ENCODE measurements at regions not wholly inside any gene's neighbourhood (a gene's known extent, or its start where the extent isn't known, plus 50 kb on each side); places are given as distances from the start of the nearest gene placed in this dataset.

- no peak overlapping the region for H3K4ac ChIP-seq (ENCODE audit: low read depth, low read length)
- no peaks in the 10 kb centered on the region for H3K27me3 ChIP-seq (ENCODE audit: insufficient read depth, low read length)
- H3K4me2 ChIP-seq (ENCODE audit: insufficient read depth, insufficient read length, low read length) = no peak overlapping the region
- DNase-seq = no peak
- H2BK120ac ChIP-seq (ENCODE audit: low read depth, low read length, poor library complexity, severe bottlenecking) = no peak overlapping the region
- no peak overlapping the region for H4K91ac ChIP-seq (ENCODE audit: insufficient read length, low read depth, low read length)
- H4K20me1 ChIP-seq (ENCODE audit: control insufficient read depth, insufficient read depth, insufficient read length) = no peaks in the 10 kb centered on the region
- Mint-ChIP-seq H3K27me3 (ENCODE audit: low read depth) (no peaks in the 10 kb centered on the region), H3K36me3 (ENCODE audit: insufficient read depth in 1 of 3, low read depth in 3 of 3) (peaks cover 8 to 12% (median 9%) of the 10 kb centered on the region in 3 experiments; a peak in 5 of 7 replicates), H3K4me1 (no peaks in the 10 kb centered on the region), H3K27ac (no peak overlapping the region), H3K9me3 (peaks cover 13 to 17% of the 10 kb centered on the region in 2 experiments), H3K4me3 (no peak overlapping the region)
- H3K18ac ChIP-seq (ENCODE audit: insufficient read length, low read depth, low read length) = no peak overlapping the region
- no peak overlapping the region for H4K5ac ChIP-seq (ENCODE audit: insufficient read length, low read depth, low read length)
- no peak overlapping the region for H2AFZ ChIP-seq (ENCODE audit: low read length)
- H3K9me3 ChIP-seq (ENCODE audit: control insufficient read depth, low read depth, low read length) = peaks cover 9% of the 10 kb centered on the region
- H2BK12ac ChIP-seq (ENCODE audit: insufficient read length, low read depth, low read length) = no peak overlapping the region
- H3K79me2 ChIP-seq (ENCODE audit: insufficient read depth, low read length) = no peaks in the 10 kb centered on the region
- no peak overlapping the region for H2AK5ac ChIP-seq (ENCODE audit: insufficient read length, low read length)
- H3K4me1 ChIP-seq (ENCODE audit: insufficient read depth, low read length) = no peaks in the 10 kb centered on the region
- no CpG with 5 or more reads among the region's 6 CpGs for WGBS (ENCODE audit: extremely low coverage, insufficient read length, low lambda C conversion rate)
- no peaks in the 10 kb centered on the region for H3K79me1 ChIP-seq (ENCODE audit: insufficient read depth, low read depth, low read length, poor library complexity, severe bottlenecking)
- H3K56ac ChIP-seq (ENCODE audit: insufficient read length, low read depth, low read length) = no peak overlapping the region
- no peak overlapping the region for H4K8ac ChIP-seq (replicated peaks; ENCODE audit: insufficient read length, low read depth, low read length)
- H2BK15ac ChIP-seq (ENCODE audit: low read depth, low read length) = no peak overlapping the region
- no peak overlapping the region for H3K23ac ChIP-seq (ENCODE audit: insufficient read length, low read depth, low read length)
- H2BK20ac ChIP-seq (ENCODE audit: low read depth, low read length, poor library complexity, severe bottlenecking) = no peak overlapping the region
- H3K27ac ChIP-seq (ENCODE audit: insufficient read length, low read depth, low read length) = no peak overlapping the region
- no peak overlapping the region for H3K14ac ChIP-seq (ENCODE audit: insufficient read depth, low read length)
- H3K9ac ChIP-seq (ENCODE audit: extremely low read depth, insufficient read length, low read length) = no peak overlapping the region
- no peak overlapping the region for H3T11ph ChIP-seq (ENCODE audit: low read length)
- no peak overlapping the region for H2BK5ac ChIP-seq (ENCODE audit: insufficient read length, low read length)
- TF ChIP-seq, protein P1, sequence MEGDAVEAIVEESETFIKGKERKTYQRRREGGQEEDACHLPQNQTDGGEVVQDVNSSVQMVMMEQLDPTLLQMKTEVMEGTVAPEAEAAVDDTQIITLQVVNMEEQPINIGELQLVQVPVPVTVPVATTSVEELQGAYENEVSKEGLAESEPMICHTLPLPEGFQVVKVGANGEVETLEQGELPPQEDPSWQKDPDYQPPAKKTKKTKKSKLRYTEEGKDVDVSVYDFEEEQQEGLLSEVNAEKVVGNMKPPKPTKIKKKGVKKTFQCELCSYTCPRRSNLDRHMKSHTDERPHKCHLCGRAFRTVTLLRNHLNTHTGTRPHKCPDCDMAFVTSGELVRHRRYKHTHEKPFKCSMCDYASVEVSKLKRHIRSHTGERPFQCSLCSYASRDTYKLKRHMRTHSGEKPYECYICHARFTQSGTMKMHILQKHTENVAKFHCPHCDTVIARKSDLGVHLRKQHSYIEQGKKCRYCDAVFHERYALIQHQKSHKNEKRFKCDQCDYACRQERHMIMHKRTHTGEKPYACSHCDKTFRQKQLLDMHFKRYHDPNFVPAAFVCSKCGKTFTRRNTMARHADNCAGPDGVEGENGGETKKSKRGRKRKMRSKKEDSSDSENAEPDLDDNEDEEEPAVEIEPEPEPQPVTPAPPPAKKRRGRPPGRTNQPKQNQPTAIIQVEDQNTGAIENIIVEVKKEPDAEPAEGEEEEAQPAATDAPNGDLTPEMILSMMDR (conservative IDR thresholded peaks at IDR 0.05) = no peak
- no peaks in the 10 kb centered on the region for H3K23me2 ChIP-seq (ENCODE audit: insufficient read length, low read depth, low read length, poor library complexity, severe bottlenecking)
These were observed 545.6 kb downstream of the HDGFL1 start for GRCh38 chr6:23114812-23115504.
